ENCODE measurements at regions not wholly inside any gene's neighbourhood (a gene's known extent, or its start where the extent isn't known, plus 50 kb on each side); places are given as distances from the start of the nearest gene placed in this dataset.

GRCh38 chr3:25856902-25857518 is 67.1 kb downstream of the OXSM start:
- no peak for TF ChIP-seq POLR2A (IDR thresholded peaks at IDR 0.05)
- TF ChIP-seq CTCF (IDR thresholded peaks at IDR 0.05), result peak; percentile 44 to 73 (median 58)
